Kidney glomerular epithelial cell (primary cell): ENCODE measurements at regions not wholly inside any gene's neighbourhood (a gene's known extent, or its start where the extent isn't known, plus 50 kb on each side); places are given as distances from the start of the nearest gene placed in this dataset.

ENCODE experiments used
- DNase-seq: peaks from one replicate; lab custom pipeline; 2025; lab: John Stamatoyannopoulos, UW

GRCh38 chr5:30932273-30933017 is 261.0 kb upstream of the CDH6 start:
- DNase-seq = no peak

GRCh38 chr5:30930736-30931135 is 262.8 kb upstream of the CDH6 start:
- DNase-seq = peak; percentile 43

- no peak for DNase-seq
Observed at GRCh38 chr5:30928956-30929355, 264.5 kb upstream of the CDH6 start.

GRCh38 chr5:30926218-30926617 is 267.3 kb upstream of the CDH6 start:
- no peak for DNase-seq

- no peak for DNase-seq
Observed at GRCh38 chr5:30921388-30921787, 272.1 kb upstream of the CDH6 start.

GRCh38 chr5:30918171-30918570 is 275.3 kb upstream of the CDH6 start:
- peak; percentile 57 for DNase-seq

- DNase-seq = no peak
Observed at GRCh38 chr5:30908356-30908755, 285.1 kb upstream of the CDH6 start.

GRCh38 chr5:30900367-30900766 is 293.1 kb upstream of the CDH6 start:
- DNase-seq = no peak

GRCh38 chr5:30894811-30895210 is 298.7 kb upstream of the CDH6 start:
- peak; percentile 75 for DNase-seq

GRCh38 chr5:30891660-30892059 is 301.8 kb upstream of the CDH6 start:
- no peak for DNase-seq

- no peak for DNase-seq
Observed at GRCh38 chr5:30890377-30890776, 303.1 kb upstream of the CDH6 start.

- peak; percentile 2 for DNase-seq
Observed at GRCh38 chr5:30880514-30880913, 313.0 kb upstream of the CDH6 start.

- no peak for DNase-seq
Observed at GRCh38 chr5:30879887-30880286, 313.6 kb upstream of the CDH6 start.

- no peak for DNase-seq
Observed at GRCh38 chr5:30878746-30879145, 314.7 kb upstream of the CDH6 start.

- no peak for DNase-seq
Observed at GRCh38 chr5:30878296-30878695, 315.2 kb upstream of the CDH6 start.

GRCh38 chr5:30874241-30875034 is 319.0 kb upstream of the CDH6 start:
- no peak for DNase-seq

- DNase-seq = no peak
Observed at GRCh38 chr5:30871196-30871595, 322.3 kb upstream of the CDH6 start.

- DNase-seq = no peak
Observed at GRCh38 chr5:30867711-30868110, 325.8 kb upstream of the CDH6 start.

GRCh38 chr5:30866142-30866541 is 327.3 kb upstream of the CDH6 start:
- DNase-seq = no peak

- DNase-seq = no peak
Observed at GRCh38 chr5:30856242-30856641, 337.2 kb upstream of the CDH6 start.

GRCh38 chr5:30853158-30853557 is 340.3 kb upstream of the CDH6 start:
- no peak for DNase-seq

- peak; percentile 26 for DNase-seq
Observed at GRCh38 chr5:30850866-30851265, 342.6 kb upstream of the CDH6 start.

- DNase-seq = peak; percentile 100
Observed at GRCh38 chr5:30849931-30850710, 343.4 kb upstream of the CDH6 start.
